Epidermal melanocyte (primary cell): ENCODE measurements at regions not wholly inside any gene's neighbourhood (a gene's known extent, or its start where the extent isn't known, plus 50 kb on each side); places are given as distances from the start of the nearest gene placed in this dataset.
A peak's percentile ranks its signal among the peaks of the same experiment; 100 is the strongest.

ENCODE experiments used
- DNase-seq: peaks from one replicate; pipeline ENCODE4 v3.0.0; 2011; ENCODE audit warnings: low spot score; ENCODE audit not compliant: insufficient read length

DNA sequence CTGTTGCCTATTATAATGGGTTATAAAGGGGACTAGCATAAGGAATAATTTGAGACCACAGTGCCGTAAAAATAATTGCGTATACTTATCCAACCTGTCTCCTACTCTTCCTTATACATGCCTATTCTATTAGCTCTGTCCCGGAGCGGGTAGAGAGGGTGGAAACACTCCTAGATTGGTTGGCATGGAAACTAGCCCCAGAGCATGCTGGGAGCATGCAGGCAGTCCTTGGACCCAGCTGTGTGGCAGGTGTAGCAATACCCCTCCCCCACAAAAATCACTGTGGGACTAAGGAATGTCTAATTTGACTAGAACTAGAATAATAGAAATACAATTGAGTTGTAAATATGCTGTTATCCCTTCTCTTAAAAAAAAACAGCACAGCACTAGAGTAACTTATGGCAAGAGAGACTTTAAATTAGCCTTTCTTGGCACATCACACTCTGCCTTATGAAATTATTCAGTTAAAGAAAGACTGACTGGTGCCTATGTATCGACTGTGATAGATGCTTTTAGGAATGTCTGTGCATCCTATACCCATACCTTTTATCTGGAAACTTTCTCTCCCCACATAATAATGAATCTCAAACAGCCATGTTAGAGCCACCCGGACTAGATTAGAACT, 244.0 kb upstream of the DAAM1 start:
- DNase-seq = no peak

- DNase-seq = no peak
These were observed 243.5 kb upstream of the DAAM1 start for GRCh38 chr14:58944968-58945356.

GRCh38 chr14:58946431-58946830, 242.0 kb upstream of the DAAM1 start:
- no peak for DNase-seq

DNA sequence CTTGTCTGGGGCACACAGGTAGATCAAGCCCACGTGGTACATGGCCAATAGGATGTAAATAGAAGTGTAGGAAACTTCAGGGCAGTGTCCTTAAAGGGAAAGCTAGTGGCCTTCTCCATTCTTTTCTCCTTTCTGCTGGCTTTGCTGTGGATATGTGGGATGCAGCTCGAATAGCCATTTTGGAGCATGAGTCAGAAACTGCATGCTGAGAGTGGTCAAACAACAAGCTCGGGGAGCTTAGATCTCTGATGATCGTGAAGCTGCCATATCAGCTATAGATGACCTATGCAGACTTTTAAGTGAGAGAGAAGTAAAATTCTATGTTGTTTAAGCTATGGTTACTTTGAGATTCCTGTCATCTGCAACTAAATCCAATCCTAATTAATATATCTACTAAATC, 241.3 kb upstream of the DAAM1 start:
- DNase-seq = no peak

DNA sequence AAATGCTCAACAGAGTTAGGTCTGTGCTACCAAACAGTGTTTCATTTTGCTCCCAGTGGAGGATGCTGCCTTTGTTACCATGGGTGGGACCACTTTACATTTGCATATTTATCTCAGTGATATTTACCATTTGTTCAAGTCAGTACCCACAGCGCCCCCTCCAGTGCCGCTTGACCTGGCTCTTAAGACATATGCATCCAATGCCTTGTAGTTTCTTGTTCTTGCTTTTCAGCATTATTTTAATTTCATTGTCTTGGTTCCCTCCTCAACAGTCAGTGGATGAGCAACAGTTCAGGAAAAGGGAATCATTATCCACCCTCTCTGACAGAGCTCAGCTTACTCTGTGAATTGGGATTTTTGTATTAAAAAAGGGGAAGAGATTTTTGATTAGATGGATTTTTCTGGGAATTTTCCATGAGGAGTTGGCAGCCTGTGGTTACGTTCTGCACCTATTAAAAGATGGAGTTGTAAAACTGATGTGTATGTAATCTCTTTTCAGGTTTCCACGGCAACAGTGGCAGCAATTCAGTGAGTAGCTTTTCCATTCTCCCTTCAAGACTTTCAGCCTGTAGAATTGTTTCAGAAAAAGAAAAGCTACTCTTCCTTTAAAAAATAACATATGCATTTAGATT, 240.5 kb upstream of the DAAM1 start:
- no peak for DNase-seq

GRCh38 chr14:58950555-58950954, 237.9 kb upstream of the DAAM1 start:
- no peak for DNase-seq

GRCh38 chr14:58951143-58951542, 237.3 kb upstream of the DAAM1 start:
- no peak for DNase-seq

GRCh38 chr14:58954052-58954451, 234.4 kb upstream of the DAAM1 start:
- no peak for DNase-seq

- peak; percentile 68 for DNase-seq
These were observed 233.3 kb upstream of the DAAM1 start for GRCh38 chr14:58954901-58955861.

GRCh38 chr14:58961045-58961731, 227.3 kb upstream of the DAAM1 start:
- no peak for DNase-seq

DNA sequence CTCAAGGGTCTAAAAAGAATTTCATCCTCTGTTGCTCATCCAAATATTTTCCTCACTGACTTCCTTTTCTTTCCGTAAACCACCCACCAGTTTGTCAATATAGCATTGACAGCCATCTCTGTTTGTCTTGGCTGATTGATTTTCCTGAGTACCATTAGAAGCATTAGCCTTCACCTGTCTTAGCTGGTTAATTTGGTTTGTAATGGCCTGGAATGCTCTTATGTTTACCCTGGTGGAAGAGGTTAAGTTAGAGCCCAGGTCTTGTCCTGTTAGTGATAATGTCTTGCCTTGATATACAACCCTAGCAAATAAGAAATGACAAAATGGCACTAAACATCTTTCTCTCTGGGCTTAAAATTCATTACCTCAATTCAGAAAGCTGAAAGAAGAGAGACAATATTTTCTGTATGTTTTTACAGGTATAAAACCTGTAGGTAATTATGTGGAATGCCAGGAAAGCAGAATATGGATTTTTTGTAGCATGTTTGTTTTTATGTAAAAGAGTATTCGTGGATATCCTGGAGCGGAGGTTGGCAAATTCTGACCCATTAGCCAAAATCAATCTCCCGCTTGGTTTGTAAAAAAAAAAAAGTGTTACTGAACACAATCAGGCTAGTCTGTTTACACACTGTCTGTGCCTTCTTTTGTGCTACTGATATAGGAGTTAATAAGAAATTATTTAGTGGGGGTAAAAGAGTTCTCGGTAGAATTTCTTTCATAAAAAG, 224.4 kb upstream of the DAAM1 start:
- no peak for DNase-seq

GRCh38 chr14:58964598-58964928, 223.9 kb upstream of the DAAM1 start:
- no peak for DNase-seq

GRCh38 chr14:58965601-58966000, 222.9 kb upstream of the DAAM1 start:
- no peak for DNase-seq

- no peak for DNase-seq
These were observed 221.5 kb upstream of the DAAM1 start for GRCh38 chr14:58966997-58967396.

DNA sequence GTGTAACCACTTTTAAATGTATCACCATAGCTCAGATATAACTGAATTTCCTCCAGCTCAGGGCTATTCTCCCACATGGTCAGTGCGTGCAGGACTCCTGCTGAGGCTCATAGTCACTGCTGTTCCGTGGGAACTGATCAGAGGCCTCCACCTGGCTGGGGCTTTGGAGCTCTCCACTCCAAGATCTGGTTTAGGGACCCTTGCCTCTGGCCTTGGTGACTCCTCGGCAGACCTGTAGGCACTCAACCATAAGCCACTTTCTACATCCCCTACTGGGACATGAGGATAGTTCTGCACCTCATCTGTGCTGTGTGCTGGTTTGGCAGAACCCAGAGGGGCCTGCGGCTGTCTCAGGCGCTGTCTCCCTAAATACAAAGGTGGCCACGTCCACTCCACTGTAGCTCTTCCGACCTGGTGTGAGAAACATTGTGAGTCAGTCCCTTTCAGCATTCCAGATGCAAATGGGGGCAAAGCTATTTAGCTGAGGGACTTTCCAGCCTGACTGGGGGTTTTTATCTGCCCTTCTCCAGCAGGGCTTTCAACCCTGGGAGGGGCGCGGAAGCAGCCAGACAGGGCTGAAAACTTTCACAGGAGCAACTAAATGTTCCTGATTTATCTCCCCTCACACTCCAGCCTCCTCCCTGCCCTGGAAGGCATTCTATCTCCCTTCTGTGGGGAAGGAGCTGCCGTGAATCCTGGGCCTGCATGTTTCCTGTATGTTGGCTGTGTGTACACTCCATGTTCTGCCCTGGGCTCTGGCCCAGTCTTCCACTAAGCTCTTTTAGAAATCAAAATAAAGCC, 218.3 kb upstream of the DAAM1 start:
- no peak for DNase-seq

DNA sequence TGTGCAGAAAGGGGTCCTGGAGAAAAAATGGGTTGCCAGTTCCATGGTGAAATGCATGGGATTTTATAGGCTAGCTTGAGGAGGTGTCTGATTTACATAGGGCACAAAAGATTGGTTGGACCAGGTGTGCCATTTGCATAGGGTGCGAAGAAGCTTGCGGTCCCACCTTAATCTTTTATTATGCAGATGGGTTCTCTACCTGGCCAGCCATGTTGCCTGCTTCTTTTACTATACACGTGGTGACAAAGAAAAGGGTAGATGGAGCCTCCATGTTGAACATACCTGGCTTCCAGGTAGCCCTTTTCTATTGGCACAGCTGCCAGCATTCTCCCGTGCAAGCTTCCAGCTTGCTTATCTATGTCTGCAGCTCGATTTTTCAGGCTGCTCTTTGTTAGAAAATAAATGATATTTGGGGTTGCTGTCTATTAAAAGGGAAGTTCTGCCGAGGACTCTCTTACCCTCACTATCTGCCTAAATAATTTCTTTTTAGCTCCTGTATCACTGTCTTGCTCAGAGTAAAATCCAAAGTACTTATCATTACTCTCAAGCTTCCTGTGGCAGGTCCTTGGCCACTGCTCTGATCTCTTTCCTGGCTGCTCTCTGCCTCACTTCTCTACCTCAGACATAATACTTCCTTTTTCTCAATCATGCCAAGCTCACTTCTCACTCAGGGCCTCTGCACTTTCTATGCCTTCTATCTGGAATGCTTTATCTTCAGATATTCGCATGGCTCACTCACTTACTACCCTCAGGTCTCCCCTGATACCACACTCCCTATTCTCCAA, 216.0 kb upstream of the DAAM1 start:
- DNase-seq = no peak

DNA sequence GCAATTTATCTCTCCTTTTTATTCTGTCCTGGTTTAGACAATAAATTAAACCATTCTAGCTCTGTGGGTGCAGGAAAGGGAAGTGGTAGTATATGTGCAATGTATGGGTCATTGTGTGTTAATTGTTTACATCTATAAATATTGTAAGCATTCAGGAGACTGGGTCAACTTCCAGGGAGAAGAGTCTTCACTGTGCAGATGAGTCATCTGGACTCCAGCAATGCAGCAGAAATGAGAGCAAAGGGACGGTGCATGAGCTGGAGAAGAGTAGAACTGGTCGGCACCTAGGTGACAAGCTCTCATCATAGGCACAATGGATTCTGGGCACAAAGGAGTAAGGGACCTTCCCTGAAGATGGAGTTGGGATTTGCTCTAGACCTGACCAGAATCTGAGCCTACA, 211.1 kb upstream of the DAAM1 start:
- DNase-seq = no peak

DNA sequence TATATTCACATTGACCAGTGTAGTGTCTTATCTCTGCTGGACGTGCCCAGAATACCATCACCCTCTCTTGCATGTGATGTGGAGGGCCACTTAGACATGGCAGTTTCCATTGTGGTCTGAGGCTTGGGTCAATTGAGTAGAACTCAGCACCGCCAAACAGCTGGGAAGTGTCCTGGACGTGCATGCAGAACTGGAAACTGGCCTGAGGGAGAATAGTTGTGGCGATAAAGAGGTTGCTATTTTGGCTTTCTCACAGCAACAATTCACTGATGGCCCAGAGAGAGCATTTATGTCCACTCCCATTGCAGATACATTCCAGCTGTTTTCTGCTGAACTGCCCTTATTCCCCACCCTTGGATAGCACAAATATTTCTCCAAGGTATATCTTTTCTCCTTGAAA, 210.1 kb upstream of the DAAM1 start:
- peak; percentile 70 for DNase-seq

DNA sequence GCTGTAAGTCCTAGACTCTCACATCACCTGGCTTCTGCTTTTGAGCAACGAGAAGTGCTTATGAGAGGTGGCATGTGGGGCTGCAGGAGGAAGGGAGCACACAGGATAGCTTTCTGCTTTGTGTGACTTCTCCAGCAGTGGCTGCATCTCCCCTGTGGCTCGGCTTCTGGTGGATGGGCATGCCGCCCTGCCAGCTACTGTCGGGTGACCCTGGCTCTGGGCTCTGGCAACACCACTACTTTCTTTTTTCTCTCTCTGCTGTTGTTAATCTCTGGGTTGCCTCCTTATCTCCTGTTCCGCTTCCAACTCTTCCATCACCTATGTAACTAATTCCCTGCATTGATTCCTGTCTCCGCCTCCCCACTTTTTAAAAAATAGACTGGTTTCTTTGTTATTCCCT, 209.1 kb upstream of the DAAM1 start:
- DNase-seq = no peak

- no peak for DNase-seq
These were observed 206.6 kb upstream of the DAAM1 start for GRCh38 chr14:58981840-58982239.
